ENCODE measurements at regions not wholly inside any gene's neighbourhood (a gene's known extent, or its start where the extent isn't known, plus 50 kb on each side); places are given as distances from the start of the nearest gene placed in this dataset.

GRCh38 chr4:181760560-181760959 is 482.6 kb upstream of the TENM3 start:
- dilution Hi-C loops (cut with HindIII; ENCODE audit: low sequenced_read_pairs, unreplicated experiment): no loop called here
- no peak for TF ChIP-seq USF2 (IDR thresholded peaks at IDR 0.05; ENCODE audit: low read depth, low read length)
- no peak for TF ChIP-seq SMC3 (IDR thresholded peaks at IDR 0.05; ENCODE audit: low read depth, low read length)
- TF ChIP-seq CHD1 (IDR thresholded peaks at IDR 0.05; ENCODE audit: low read depth, low read length): no peak
- TF ChIP-seq POLR2A (IDR thresholded peaks at IDR 0.05; ENCODE audit: low read depth, low read length): no peak
- TF ChIP-seq CTCF (conservative IDR thresholded peaks at IDR 0.05; ENCODE audit: low read depth, low read length): no peak
- TF ChIP-seq MXI1 (IDR thresholded peaks at IDR 0.05; ENCODE audit: borderline replicate concordance, low read depth, low read length): no peak
- no peak for TF ChIP-seq RFX5 (IDR thresholded peaks at IDR 0.05; ENCODE audit: low read depth, low read length)
- no peak for TF ChIP-seq MAFK (IDR thresholded peaks at IDR 0.05; ENCODE audit: low read depth, low read length)
- no peak for TF ChIP-seq BHLHE40 (IDR thresholded peaks at IDR 0.05; ENCODE audit: low read depth, low read length)
- TF ChIP-seq NFE2L2 (IDR thresholded peaks at IDR 0.05; ENCODE audit: low read depth, low read length): no peak
- TF ChIP-seq RCOR1 (IDR thresholded peaks at IDR 0.05; ENCODE audit: insufficient replicate concordance, low read length): no peak
- TF ChIP-seq ELK1 (IDR thresholded peaks at IDR 0.05; ENCODE audit: borderline replicate concordance, low read depth, low read length): no peak
- no peak for TF ChIP-seq FOS (IDR thresholded peaks at IDR 0.05; ENCODE audit: low read depth, low read length)
- no peak for TF ChIP-seq MAZ (IDR thresholded peaks at IDR 0.05; ENCODE audit: borderline replicate concordance, low read depth, low read length)
- no peak for TF ChIP-seq RAD21 (IDR thresholded peaks at IDR 0.05; ENCODE audit: low read length)
- Histone ChIP-seq H3K9ac (ENCODE audit: low read depth, low read length) (no peak overlapping the region), H4K8ac (ENCODE audit: low read depth in 2 of 2, low read length in 2 of 2) (no peak overlapping the region), H3K4me3 (ENCODE audit: insufficient read depth, low read depth, low read length) (no peak overlapping the region), H3K9me1 (ENCODE audit: insufficient read depth, low read length) (0 out of 2 replicates have a peak, but pooled peaks cover 3% of the 10 kb centered on the region), H3K9me3 (ENCODE audit: control insufficient read depth, insufficient read depth, low read length) (no peaks in the 10 kb centered on the region), H2BK20ac (ENCODE audit: low read depth, low read length) (peak overlapping the region; percentile 61), H2BK15ac (ENCODE audit: low read depth, low read length) (no peak overlapping the region), H3K18ac (ENCODE audit: low read depth, low read length) (peak overlapping the region; percentile 41; the same call in 1 of the 2 replicates), H2BK120ac (ENCODE audit: low read depth, low read length) (peak overlapping the region; percentile 64), H3K27me3 (ENCODE audit: control insufficient read depth, insufficient read depth, low read length) (no peaks in the 10 kb centered on the region), H3K4me2 (ENCODE audit: low read depth, low read length) (no peak overlapping the region), H2AK9ac (replicated peaks; ENCODE audit: low read depth, low read length, poor library complexity) (no peak overlapping the region), H3K27ac (ENCODE audit: insufficient read depth, low read length) (no peak overlapping the region), H2AFZ (replicated peaks; ENCODE audit: low read length, poor library complexity) (no peak overlapping the region), H2AK5ac (ENCODE audit: low read depth, low read length) (no peak overlapping the region), H2BK5ac (ENCODE audit: low read depth, low read length, poor library complexity, severe bottlenecking) (peak overlapping the region; percentile 46), H3K79me1 (ENCODE audit: low read depth in 1 of 2, low read length in 2 of 2) (no peaks in the 10 kb centered on the region), H3K23ac (ENCODE audit: low read depth, low read length) (no peak overlapping the region), H3K14ac (replicated peaks; ENCODE audit: low read depth, low read length) (no peak overlapping the region), H3K36me3 (ENCODE audit: control insufficient read depth, insufficient read depth, low read length) (no peaks in the 10 kb centered on the region), H3K56ac (ENCODE audit: extremely low read depth, insufficient read depth, low read length) (no peak overlapping the region), H4K91ac (ENCODE audit: insufficient read depth, low read depth, low read length) (peak overlapping the region; percentile 57), H4K20me1 (ENCODE audit: insufficient read depth, low read length) (no peaks in the 10 kb centered on the region), H3K4me1 (ENCODE audit: control insufficient read depth, insufficient read depth, low read length) (peaks cover 2% of the 10 kb centered on the region; the same call in 1 of the 2 replicates), H4K5ac (ENCODE audit: low read depth, low read length) (peak overlapping the region; percentile 35; the same call in 1 of the 2 replicates), H3K4ac (ENCODE audit: low read depth, low read length) (no peak overlapping the region)
- ChIA-PET CTCF (no interaction called here), POLR2A (ENCODE audit: unreplicated experiment) (no interaction called here)
- in situ Hi-C loops (cut with MboI; ENCODE audit: low sequenced_read_pairs): no loop called here
- BruUV-seq (replicated peaks): no TSS peak
- intact Hi-C loops (cut with micrococcal nuclease): loop anchor here (5.0 to 10.0 kb wide), 2 partner anchors 197 to 694 kb away; no protein-coding TSS in a partner anchor
- DNase-seq (no peak), ATAC-seq (ENCODE audit: low read depth) (peak; percentile 15; the same call in 1 of the 2 replicates)

Data from IMR-90 (cell line).